HTR-8/SVneo (cell line): ENCODE measurements at regions not wholly inside any gene's neighbourhood (a gene's known extent, or its start where the extent isn't known, plus 50 kb on each side); places are given as distances from the start of the nearest gene placed in this dataset.
"Not testable (repeated sequence)": the region's sequence is repeated elsewhere in the genome, so short reads cannot be mapped to it uniquely, and the experiment has no call there.

Experiments
- DNase-seq: peaks from one replicate; pipeline ENCODE4 v3.0.0; 2011; ENCODE audit warnings: low spot score, mixed read lengths; ENCODE audit not compliant: insufficient read length
- FAIRE-seq: peaks from 2 replicates; lab custom pipeline; 2011; peaks lifted over from hg19 to GRCh38; lab: Jason Lieb, UNC

DNA sequence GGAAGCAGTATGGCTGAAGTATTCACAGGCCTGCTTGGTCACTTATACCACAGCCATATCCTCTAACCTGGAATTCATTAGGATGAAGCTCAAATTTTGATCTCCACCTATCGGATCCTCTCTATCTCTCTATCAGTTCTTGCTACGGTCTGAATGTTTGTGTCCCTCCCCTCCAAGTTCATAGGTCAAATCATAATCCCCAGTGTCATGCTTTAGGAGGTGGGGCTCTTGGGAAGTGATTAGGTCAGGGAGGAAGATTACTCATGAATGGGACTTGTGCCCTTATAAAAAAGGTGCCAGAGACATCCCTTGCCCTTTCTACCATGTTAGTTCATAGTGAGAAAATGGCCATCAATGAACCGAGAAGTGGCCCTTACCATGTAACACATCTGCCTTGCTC, 190.8 kb upstream of the MYLIP start:
- DNase-seq (no peak), FAIRE-seq (no peak)

- no peak for FAIRE-seq
- DNase-seq = no peak
These were observed 191.3 kb upstream of the MYLIP start for GRCh38 chr6:15937602-15938001.

DNA sequence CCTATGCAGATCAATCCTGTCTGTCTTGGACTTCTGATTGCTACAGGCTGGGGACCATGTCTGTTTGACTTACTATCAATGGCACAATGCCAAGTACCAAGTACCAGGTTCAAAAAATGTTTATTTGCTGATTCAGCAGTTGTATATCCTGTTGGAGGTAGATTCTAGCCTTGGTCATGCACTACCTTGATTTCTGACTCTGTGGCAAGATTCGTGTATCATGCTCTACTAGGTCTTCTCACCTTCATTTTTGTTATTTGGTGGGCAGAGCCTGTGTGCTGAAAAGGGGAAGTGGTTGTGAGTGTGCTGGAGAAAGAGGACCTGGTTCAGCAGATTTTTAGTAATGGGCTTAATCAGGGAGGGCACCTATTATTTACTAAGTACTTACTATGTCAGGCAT, 192.4 kb upstream of the MYLIP start:
- DNase-seq = no peak

GRCh38 chr6:15935661-15936060, 193.2 kb upstream of the MYLIP start:
- FAIRE-seq = no peak
- DNase-seq = no peak

More for the DNA sequence above, 192.4 kb upstream of the MYLIP start:
- no peak for FAIRE-seq

GRCh38 chr6:15931697-15932096, 197.2 kb upstream of the MYLIP start:
- FAIRE-seq = not testable (repeated sequence)

DNA sequence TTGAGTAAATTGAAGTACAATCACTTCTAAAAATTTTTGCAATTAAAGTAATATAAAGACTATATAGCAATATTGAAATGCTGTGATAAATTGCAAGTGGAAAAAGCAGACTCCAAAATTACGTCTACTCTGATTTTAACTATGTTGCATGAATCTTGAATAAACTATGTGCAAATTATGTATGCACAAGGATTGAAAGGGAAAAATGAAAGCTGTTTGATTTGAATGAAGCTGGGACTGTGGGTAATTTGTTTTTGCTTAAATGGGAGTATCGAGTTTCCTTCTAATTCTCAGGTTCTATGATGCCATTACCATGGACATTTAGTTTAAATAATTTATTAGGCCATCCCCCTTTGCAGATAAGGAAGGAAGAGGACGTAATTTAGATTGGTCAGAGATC, 198.7 kb upstream of the MYLIP start:
- no peak for FAIRE-seq
- DNase-seq = no peak

More at GRCh38 chr6:15931697-15932096, 197.2 kb upstream of the MYLIP start:
- DNase-seq = not testable (repeated sequence)

DNA sequence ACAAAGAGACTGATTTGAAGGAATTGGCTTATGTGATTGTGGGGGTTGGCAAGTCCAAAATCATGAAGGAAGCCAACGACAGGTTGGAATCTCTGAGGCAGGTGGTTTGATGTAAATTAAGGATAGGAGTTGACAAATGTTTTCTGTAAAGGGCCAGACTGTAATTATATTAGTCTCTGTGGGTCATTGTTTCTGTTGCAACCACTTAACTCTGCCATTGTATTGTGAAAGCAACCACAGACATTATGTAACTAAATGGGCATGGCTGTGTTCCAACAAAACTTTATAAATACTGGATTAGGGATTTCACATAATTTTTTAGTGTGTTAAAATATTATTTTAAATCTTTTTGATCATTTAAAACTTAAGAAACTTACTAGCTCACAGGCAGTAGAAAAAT, 199.2 kb upstream of the MYLIP start:
- no peak for FAIRE-seq
- DNase-seq = no peak

- FAIRE-seq (no peak), DNase-seq (no peak)
These were observed 201.2 kb upstream of the MYLIP start for GRCh38 chr6:15927531-15928225.

DNA sequence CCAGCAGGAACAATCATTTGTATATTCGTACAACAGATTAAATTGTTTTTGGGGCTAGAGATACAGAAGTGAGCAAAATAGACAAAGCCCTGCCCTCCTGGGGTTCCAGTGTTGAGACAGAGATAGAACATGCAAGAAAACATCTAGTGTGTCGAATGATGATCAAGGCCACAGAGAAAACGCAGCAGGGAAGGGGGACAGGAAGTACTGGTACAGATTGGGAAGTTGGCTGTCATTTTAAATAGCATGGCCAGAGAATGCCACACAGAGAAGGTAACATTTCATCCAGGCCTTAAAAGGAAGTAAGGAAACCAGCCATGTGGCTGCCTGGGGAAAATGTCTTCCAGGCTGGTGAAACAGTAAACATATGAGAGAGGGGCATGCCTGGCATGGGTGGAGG, 202.6 kb upstream of the MYLIP start:
- no peak for FAIRE-seq

GRCh38 chr6:15924893-15925292, 204.0 kb upstream of the MYLIP start:
- DNase-seq (no peak), FAIRE-seq (no peak)

More for the DNA sequence above, 202.6 kb upstream of the MYLIP start:
- DNase-seq = no peak

DNA sequence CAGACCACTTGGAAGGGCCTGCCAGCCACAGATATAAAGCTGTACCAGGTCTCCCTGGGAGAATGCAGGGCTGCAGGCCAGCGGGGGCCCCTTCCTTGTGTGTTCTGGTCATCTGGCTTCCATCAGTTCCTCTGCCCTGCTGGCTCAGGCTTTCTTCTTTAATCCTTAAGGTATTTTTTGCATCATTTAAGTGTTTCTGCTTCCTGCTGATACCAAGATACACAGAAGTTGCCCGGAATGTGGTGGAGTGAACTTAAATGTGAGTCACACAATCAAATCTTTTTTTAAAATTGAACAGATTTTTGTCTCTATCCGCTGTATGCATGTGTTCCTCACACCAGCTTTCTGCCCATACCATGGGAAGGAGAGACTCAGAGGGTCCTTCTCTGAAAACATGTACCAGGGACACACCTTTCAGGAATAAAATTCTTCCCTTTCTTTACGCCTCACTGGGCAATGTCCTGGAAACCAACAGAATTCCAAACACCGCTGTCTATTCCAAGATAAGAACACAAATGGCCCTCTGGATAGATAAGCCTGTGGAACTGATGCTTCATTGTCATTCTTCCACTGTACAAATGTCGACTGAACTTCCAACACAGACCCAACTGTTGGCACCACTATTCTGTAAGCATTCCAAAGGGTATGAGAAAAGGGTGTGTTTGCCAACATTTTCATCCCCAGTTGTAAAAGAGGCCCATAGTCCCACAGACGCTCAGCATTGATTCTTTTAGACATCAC, 206.2 kb upstream of the MYLIP start:
- DNase-seq (peak; percentile 41), FAIRE-seq (no peak)

DNA sequence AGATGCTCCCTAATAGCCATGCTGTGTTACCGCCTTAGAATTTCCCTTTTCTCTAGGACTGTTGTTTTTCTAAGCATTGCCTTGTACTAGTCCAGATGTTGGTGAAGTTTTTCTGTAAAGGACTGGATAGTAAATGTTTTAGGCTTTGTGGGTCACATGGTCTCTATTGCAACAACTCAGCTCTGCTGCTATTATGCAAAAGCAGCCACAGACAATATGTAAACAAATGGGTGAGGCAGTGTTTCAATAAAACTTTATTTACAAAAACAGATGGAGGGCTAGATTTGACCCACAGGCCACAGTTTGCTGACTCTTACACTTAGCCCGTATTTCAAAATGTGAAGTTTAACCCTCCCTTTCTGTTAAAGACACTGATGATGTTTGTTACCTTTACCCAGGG, 207.6 kb upstream of the MYLIP start:
- DNase-seq (no peak), FAIRE-seq (no peak)

DNA sequence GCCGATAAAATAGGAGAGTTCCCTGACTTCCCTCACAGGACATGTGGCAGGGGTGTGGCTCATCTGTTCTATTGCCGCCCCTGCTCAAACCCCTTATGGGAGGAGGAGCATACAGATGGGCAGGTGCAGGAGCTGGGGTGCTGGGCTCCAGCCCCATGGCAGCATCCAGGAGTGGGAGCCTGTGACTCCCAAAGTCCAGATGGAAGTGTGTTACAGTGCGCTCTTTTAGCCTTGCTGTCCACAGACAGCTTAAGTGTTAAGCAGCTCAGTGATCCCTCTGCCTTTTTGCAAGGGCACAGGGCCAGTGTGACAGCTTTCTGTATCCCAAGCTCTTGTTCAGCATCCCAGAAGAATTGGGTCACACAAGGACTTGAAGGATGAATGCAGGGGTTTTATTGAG, 212.3 kb upstream of the MYLIP start:
- no peak for DNase-seq
- no peak for FAIRE-seq

DNA sequence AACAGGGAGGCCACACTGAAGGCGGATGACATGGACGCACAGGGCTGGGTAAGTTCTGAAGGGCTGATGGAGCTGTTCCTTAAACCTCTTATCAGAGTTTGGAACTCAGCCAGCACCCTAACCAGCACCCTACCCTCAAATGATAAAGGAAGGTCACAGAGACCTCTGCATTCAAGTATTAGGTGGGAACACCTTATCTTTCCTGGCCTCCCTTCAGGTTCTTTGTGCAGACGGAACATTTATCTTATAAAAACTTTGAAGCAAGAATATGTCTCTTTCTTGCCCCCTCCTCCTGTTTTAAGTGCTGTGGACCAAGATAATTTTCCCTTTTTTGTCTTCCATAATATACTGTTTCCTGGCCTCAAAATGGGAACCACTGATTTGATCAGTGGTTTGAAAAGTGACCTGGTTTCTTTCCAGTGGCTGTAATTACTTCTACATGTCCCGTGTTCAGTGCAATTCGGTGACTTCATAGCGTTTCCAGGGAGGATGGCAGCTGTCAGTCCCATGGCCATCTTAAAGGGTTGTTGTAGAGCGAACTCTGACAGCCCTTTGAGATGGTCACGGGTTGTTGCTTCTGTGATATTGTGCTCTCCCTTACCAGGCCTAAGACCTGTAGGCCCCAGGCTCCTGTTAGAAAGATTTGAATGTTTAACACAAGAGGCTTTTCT, 213.2 kb upstream of the MYLIP start:
- FAIRE-seq (no peak), DNase-seq (no peak)

GRCh38 chr6:15914553-15914952, 214.3 kb upstream of the MYLIP start:
- FAIRE-seq = no peak
- DNase-seq = no peak

- FAIRE-seq = no peak
These were observed 215.3 kb upstream of the MYLIP start for GRCh38 chr6:15913573-15913972.

GRCh38 chr6:15912505-15913400, 216.1 kb upstream of the MYLIP start:
- DNase-seq (no peak), FAIRE-seq (no peak)

More at GRCh38 chr6:15913573-15913972, 215.3 kb upstream of the MYLIP start:
- DNase-seq = no peak

DNA sequence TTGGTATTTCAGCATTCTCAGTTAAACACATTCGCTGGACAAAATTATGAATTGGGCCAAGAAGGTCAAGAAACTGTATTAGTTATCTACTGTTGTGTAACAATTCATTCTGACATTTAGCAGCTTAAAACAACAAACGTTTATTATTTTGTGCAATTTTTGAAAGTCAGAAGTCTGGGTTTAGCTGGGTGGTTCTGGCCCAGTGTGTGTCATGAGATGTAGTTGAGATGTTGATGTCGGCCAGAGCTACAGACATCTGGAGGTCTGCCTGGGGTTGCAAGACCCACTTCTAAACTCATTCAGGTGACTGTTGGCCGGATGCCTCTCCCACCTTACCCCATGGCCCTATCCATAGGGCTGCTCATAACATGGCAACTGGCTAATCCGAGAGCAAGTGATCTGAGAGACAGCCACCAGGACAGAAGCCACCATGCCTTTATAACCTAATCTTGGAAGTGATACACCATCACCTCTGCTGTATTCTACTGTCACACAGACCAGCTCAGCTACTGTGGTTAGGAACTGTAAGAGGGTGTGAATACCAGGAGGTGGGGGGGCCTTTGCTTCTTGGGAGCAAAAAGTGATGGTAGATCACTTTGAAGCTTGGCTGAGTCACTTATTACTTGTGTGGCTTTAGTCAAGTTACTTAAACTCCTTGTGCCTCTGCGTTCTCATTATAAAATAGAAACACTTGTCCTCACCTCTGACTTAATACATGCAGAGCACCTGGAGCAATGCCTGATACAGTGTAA, 217.0 kb upstream of the MYLIP start:
- DNase-seq = no peak
- no peak for FAIRE-seq

DNA sequence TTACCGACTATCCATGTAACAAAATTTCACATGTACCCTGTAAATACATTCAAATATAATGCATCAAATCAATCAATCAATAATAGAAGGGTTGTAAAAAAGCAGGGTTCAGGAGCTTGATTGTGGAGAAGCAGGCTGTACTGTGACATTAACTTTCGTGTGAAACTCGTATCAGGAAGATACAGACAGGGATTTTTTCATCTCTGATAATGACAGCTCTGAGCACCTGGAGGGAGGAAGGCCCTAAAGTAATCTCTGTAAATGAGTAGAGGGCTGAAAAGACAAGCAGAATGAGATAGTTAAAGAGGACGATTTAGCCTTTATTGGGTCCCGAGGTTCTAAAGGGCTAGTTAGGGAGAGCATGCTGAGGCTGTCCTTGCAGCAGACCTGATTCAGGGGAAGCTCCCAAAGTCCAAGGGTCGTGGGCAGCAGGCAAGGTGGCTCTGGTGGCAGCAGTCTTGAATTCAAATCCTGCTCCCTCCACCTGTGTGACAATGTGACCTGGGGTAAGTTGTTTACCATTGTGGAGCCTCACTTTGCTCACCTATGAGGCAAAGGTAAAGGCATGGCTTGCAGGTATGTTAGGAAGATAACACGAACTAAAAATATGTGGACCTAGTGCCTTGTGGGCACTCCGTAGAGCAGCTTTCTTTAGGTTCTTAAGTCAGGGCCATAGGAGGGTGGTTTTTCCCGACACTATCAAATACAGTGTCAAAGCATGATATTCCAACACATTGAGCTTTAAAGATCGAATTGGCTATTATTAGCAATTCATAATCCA, 219.4 kb upstream of the MYLIP start:
- FAIRE-seq (no peak), DNase-seq (no peak)
